Caco-2 (cell line): ENCODE measurements at regions not wholly inside any gene's neighbourhood (a gene's known extent, or its start where the extent isn't known, plus 50 kb on each side); places are given as distances from the start of the nearest gene placed in this dataset.

Experiments
- BruUV-seq: library from RNA; stranded (reverse); fragments of 400-500 nt; replicated peaks from 2 replicates; lab custom pipeline; 2021; lab: Mats Ljungman, UMichigan
- CTCF ChIA-PET: fragments of 300-600 bp; sonication (Branson Sonifier 250); formaldehyde crosslinking; loops from one replicate; lab custom pipeline; 2022; ENCODE audit warnings: antibody characterized with exemption; lab: Charles Lee
- POLR2A ChIA-PET: fragments of 300-600 bp; sonication (Branson Sonifier 250); formaldehyde crosslinking; loops from one replicate; lab custom pipeline; 2022; ENCODE audit warnings: antibody characterized with exemption; lab: Charles Lee
- DNase-seq, 2 experiments: peaks; one replicate each; pipeline versions ENCODE4 v3.0.0 to v3.0.0-alpha.2; 2020 to 2022
- H3K27me3 ChIP-seq: replicated peaks from 2 replicates; pipeline ENCODE4 v1.6.0; 2011; ENCODE audit warnings: low read length; ENCODE audit not compliant: control insufficient read depth, insufficient read depth
- H3K36me3 ChIP-seq: 2 replicates; pipeline ENCODE4 v1.5.1; 2011; ENCODE audit warnings: low read length; ENCODE audit not compliant: control insufficient read depth, insufficient read depth
- H3K4me1 ChIP-seq: fragments of 250-450 bp; sonication (Bioruptor Pico); 2 replicates; pipeline ENCODE4 v1.5.1; 2020; ENCODE audit warnings: mild to moderate bottlenecking
- H3K4me3 ChIP-seq: 2 replicates; pipeline ENCODE4 v1.5.1; 2011; ENCODE audit warnings: low read depth, mild to moderate bottlenecking, control low read depth, low read length
- H3K9me3 ChIP-seq: fragments of 250-450 bp; sonication (Bioruptor Pico); 2 replicates; pipeline ENCODE4 v1.5.1; 2020; ENCODE audit warnings: mild to moderate bottlenecking, moderate library complexity
- H3K27ac Mint-ChIP-seq: one replicate; pipeline ENCODE4 v1.8.0; 2022; ENCODE audit warnings: mixed read lengths; ENCODE audit not compliant: unreplicated experiment
- H3K27me3 Mint-ChIP-seq: one replicate; pipeline ENCODE4 v1.8.0; 2022; ENCODE audit warnings: mixed read lengths; ENCODE audit not compliant: insufficient read depth, unreplicated experiment
- H3K36me3 Mint-ChIP-seq: one replicate; pipeline ENCODE4 v1.8.0; 2022; ENCODE audit warnings: mild to moderate bottlenecking, mixed read lengths; ENCODE audit not compliant: insufficient read depth, unreplicated experiment
- H3K4me1 Mint-ChIP-seq: one replicate; pipeline ENCODE4 v1.8.0; 2022; ENCODE audit warnings: low read depth, mixed read lengths; ENCODE audit not compliant: unreplicated experiment
- H3K4me3 Mint-ChIP-seq: one replicate; pipeline ENCODE4 v1.8.0; 2022; ENCODE audit warnings: mild to moderate bottlenecking, moderate library complexity, mixed read lengths; ENCODE audit not compliant: unreplicated experiment
- H3K9me3 Mint-ChIP-seq: one replicate; pipeline ENCODE4 v1.8.0; 2022; ENCODE audit warnings: mixed read lengths; ENCODE audit not compliant: unreplicated experiment
- intact Hi-C: fragments of 100-400 bp; cut with micrococcal nuclease; formaldehyde crosslinking; loops from one replicate; pipeline ENCODE4 v1.10.0; 2022; ENCODE audit not compliant: unreplicated experiment
- TF ChIP-seq, protein P1 (sequence below), 2 experiments: fragments of 200-600 bp in 1 of 2; IDR thresholded peaks; 1 replicate in 1 of 2; 2 replicates in 1 of 2; pipeline versions ENCODE4 v1.5.1 to v1.8.0; 2011 to 2022; ENCODE audit warnings: antibody characterized with exemption in 1 of 2, control low read depth in 1 of 2, inconsistent platforms in 1 of 2, low read depth in 1 of 2, low read length in 1 of 2, mild to moderate bottlenecking in 1 of 2, moderate library complexity in 1 of 2; ENCODE audit not compliant: insufficient read depth in 1 of 2, severe bottlenecking in 1 of 2, unreplicated experiment in 1 of 2

DNA sequence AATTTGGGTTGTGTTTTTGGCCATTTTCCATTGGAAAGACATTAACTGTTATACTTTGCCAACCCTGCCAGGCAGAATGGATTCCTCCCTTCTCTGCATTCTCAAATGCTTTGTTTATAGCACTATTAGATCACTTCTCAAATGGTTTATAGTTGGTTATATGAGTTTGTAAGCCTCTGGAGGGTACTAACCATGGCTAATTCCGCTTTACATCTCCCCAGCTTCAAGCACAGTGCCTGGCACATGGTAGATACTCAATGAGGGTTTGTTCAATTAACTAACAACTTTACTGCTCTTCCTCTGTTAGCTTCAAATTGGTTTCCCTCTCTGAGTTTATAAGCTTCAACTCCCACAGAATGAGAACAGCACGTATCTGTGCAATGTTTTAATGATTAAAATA, 213.5 kb downstream of the SOX11 start:
- DNase-seq = no peak
- CTCF ChIA-PET = no interaction called here
- intact Hi-C loops = no loop called here
- H3K27me3 ChIP-seq = no peaks in the 10 kb centered on the region
- TF ChIP-seq, protein P1, sequence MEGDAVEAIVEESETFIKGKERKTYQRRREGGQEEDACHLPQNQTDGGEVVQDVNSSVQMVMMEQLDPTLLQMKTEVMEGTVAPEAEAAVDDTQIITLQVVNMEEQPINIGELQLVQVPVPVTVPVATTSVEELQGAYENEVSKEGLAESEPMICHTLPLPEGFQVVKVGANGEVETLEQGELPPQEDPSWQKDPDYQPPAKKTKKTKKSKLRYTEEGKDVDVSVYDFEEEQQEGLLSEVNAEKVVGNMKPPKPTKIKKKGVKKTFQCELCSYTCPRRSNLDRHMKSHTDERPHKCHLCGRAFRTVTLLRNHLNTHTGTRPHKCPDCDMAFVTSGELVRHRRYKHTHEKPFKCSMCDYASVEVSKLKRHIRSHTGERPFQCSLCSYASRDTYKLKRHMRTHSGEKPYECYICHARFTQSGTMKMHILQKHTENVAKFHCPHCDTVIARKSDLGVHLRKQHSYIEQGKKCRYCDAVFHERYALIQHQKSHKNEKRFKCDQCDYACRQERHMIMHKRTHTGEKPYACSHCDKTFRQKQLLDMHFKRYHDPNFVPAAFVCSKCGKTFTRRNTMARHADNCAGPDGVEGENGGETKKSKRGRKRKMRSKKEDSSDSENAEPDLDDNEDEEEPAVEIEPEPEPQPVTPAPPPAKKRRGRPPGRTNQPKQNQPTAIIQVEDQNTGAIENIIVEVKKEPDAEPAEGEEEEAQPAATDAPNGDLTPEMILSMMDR (IDR thresholded peaks at IDR 0.05; ENCODE audit: insufficient read depth in 1 of 2, low read depth in 1 of 2, low read length in 1 of 2, severe bottlenecking in 1 of 2, unreplicated experiment in 1 of 2) = no peak
- no peak overlapping the region for H3K4me3 ChIP-seq
- no peaks in the 10 kb centered on the region for H3K9me3 Mint-ChIP-seq
- no peaks in the 10 kb centered on the region for H3K4me1 ChIP-seq
- no peaks in the 10 kb centered on the region for H3K27me3 Mint-ChIP-seq
- H3K36me3 Mint-ChIP-seq = no peaks in the 10 kb centered on the region
- H3K27ac Mint-ChIP-seq = no peak overlapping the region
- no TSS peak for BruUV-seq
- H3K36me3 ChIP-seq = no peaks in the 10 kb centered on the region
- no peaks in the 10 kb centered on the region for H3K9me3 ChIP-seq
- H3K4me1 Mint-ChIP-seq = no peaks in the 10 kb centered on the region
- no peak overlapping the region for H3K4me3 Mint-ChIP-seq
- POLR2A ChIA-PET = no interaction called here

DNA sequence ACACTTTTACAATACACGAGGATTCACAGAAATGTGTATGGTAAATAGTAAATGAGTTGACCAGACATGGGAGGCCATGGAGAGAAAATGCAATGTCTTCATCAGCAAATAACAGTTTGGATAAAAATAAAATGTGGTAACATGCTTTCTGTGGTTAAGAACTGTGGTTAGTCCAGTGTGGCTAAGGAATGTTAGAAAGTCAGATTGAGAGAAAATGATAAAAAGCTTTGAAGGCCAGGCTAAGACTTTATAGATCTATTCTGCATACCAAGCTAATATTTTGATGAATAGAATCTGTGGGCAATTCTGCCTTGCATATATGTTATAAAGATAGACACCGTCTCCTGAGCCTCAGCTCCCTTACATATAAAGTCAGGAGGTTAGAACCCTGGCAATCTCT, 215.9 kb downstream of the SOX11 start:
- TF ChIP-seq, protein P1 (IDR thresholded peaks at IDR 0.05; ENCODE audit: insufficient read depth in 1 of 2, low read depth in 1 of 2, low read length in 1 of 2, severe bottlenecking in 1 of 2, unreplicated experiment in 1 of 2) = no peak
- Mint-ChIP-seq H3K27ac (no peak overlapping the region), H3K36me3 (no peaks in the 10 kb centered on the region), H3K27me3 (no peaks in the 10 kb centered on the region), H3K9me3 (no peaks in the 10 kb centered on the region), H3K4me1 (no peaks in the 10 kb centered on the region), H3K4me3 (no peak overlapping the region)
- CTCF ChIA-PET = no interaction called here
- no TSS peak for BruUV-seq
- no peaks in the 10 kb centered on the region for H3K27me3 ChIP-seq
- no peak overlapping the region for H3K4me3 ChIP-seq
- no peaks in the 10 kb centered on the region for H3K4me1 ChIP-seq
- POLR2A ChIA-PET = no interaction called here
- no peaks in the 10 kb centered on the region for H3K9me3 ChIP-seq
- no peak for DNase-seq
- intact Hi-C loops = no loop called here
- no peaks in the 10 kb centered on the region for H3K36me3 ChIP-seq

DNA sequence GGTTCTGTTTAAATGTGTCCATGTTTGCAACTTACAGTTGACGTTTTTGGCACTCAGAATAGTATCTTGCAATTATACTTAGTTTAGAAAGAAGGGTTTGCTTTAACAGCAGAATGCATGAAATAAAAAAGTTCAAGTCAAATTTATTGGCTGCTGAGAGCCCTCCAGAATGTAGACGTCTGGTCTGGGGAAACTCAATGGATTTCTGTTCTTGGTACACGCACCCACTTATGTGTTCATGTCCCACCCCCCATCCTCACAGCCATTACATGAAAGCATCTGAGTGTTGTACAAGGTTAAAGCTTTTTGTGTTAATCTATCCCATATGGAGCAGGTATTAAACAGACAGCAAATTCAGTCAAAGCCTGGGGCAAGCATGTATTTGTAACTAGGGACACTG, 219.5 kb downstream of the SOX11 start:
- no peaks in the 10 kb centered on the region for H3K9me3 ChIP-seq
- no peak overlapping the region for H3K4me3 Mint-ChIP-seq
- ChIA-PET CTCF (no interaction called here), POLR2A (no interaction called here)
- intact Hi-C loops = no loop called here
- DNase-seq = no peak
- H3K4me1 ChIP-seq = no peaks in the 10 kb centered on the region
- no peaks in the 10 kb centered on the region for H3K36me3 Mint-ChIP-seq
- H3K27me3 Mint-ChIP-seq = no peaks in the 10 kb centered on the region
- no TSS peak for BruUV-seq
- no peaks in the 10 kb centered on the region for H3K27me3 ChIP-seq
- peaks cover 20% of the 10 kb centered on the region for H3K9me3 Mint-ChIP-seq
- H3K4me1 Mint-ChIP-seq = peaks cover 4% of the 10 kb centered on the region
- H3K27ac Mint-ChIP-seq = no peak overlapping the region
- H3K4me3 ChIP-seq = no peak overlapping the region
- no peaks in the 10 kb centered on the region for H3K36me3 ChIP-seq
- TF ChIP-seq, protein P1 (IDR thresholded peaks at IDR 0.05; ENCODE audit: insufficient read depth in 1 of 2, low read depth in 1 of 2, low read length in 1 of 2, severe bottlenecking in 1 of 2, unreplicated experiment in 1 of 2) = no peak
